CD4-positive, alpha-beta T cell treated with Interferon alpha-2 for 1 hour (primary cell): ENCODE measurements at regions not wholly inside any gene's neighbourhood (a gene's known extent, or its start where the extent isn't known, plus 50 kb on each side); places are given as distances from the start of the nearest gene placed in this dataset.

Experiments used
- DNase-seq, 2 donors: peaks; one replicate each; pipeline ENCODE4 v3.0.0-alpha.2; 2020 to 2022

GRCh38 chr15:46120713-46121112 is 485.9 kb downstream of the SQOR start:
- DNase-seq: no peak

- DNase-seq: no peak
These were observed 486.6 kb downstream of the SQOR start for GRCh38 chr15:46121441-46121840.

DNA sequence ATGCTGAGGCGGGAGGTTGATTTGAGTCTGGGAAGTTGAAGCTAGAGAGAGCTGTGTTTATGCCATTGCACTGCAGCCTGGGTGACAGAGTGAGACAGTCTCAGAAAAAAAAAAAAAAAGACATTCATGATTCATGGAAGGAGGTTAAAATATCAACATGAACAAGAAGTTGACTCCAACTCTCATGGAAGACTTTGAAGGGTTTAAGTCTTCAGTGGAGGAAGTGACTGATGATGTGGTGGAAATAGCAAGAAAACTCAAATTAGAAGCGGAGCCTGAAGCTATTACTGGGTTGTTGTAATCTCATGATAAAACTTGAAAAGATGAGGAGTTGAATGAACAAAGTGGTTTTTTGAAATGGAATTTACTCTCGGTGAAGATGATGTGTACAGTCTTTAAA is 491.8 kb downstream of the SQOR start:
- DNase-seq: no peak

- no peak for DNase-seq
These were observed 492.6 kb downstream of the SQOR start for GRCh38 chr15:46127361-46127874.

GRCh38 chr15:46129145-46129544 is 494.3 kb downstream of the SQOR start:
- DNase-seq: no peak

DNA sequence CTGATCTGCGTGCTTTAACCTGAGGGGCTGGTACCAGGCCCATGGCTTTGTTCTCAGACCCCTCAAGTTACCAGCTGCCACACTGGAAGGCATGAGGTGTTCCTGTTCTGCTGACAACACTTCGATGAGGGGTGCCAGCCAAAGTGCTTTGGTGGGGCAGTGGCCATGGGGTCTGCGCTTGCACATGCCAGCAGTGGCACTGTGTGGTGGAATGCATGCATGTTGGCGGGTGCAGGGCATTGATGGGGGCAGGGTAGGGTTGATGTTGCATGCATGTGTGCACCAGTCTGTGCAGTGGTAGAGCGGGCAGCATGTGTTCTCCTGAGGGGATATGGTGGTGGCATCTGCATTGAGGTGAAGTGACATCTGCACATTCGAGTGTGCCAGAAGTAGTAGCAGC is 497.0 kb downstream of the SQOR start:
- no peak for DNase-seq

DNA sequence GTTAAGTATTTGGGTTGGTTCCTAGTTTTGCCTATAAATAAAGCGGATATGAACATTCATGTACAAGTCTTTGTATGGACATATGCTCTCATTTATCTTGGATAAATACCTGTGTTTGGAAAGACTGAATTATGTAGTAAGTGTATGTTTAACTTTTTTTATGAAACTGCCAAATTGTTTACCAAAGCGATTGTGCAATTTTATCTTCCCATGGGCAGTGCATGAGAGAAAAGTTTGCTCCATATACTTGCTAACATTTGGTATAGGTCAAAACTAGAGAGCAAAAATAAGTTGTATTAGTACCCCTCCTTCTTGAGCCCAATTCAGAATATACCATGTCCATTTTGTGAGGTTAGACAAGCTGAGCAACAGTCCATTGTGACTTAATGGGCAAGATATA is 502.6 kb downstream of the SQOR start:
- no peak for DNase-seq

DNA sequence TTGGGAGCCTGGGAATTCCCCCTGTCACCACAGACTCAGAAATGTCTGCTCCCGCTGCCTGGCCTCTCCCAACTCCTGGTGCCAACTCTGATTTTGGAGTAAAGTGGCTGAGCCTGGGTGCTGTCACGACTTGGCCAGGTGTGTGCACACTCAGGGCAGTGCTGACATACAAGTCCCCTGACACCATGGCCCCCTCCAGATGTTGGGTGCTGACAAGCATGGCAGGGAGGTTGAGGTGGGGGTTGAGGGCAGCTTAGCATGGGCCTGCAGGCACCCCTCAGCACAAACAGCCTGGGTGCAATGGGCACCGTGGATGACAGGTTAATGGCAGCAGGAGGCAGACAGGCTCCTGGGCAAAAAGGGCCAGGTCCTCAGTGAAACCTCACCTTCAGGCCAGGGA is 511.2 kb downstream of the SQOR start:
- no peak for DNase-seq

DNA sequence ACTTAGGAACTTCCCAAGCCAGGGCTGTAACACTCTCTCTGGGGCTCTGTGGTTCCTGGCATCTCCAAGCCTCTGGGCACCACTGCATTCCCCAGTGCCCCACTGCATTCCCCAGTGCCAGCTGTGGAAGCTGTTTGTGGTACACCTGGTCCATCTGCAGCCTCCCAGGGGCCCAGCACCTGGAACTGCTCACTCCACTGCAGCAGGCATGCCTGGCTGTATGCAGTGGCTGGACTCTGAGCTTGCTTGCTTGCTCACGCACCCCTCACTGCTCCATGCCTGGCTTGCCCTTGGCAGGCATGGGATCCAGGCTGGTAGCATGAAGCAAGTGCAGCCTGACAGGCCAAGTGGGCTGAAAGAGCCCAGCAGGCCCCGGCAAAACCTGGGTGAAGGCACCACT is 512.1 kb downstream of the SQOR start:
- DNase-seq: no peak

DNA sequence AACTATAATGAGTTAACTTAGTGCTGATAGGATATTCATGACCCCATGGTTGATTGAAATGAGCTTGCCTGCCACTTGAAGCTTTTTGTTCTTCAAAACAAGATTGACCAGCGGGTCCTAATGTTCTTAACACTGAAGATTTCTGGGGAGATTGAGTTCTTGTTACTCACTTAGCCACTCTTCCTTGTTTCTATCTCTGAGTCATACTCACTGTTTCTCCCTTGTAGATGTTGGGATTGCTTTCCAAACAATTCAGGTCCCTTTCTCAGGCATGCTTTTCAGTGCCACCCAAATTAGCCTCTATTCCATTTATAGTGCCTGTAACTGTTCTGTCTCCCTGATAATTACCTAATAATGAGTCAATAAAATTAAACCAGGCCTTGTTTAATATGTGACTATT is 517.0 kb downstream of the SQOR start:
- no peak for DNase-seq

GRCh38 chr15:46166750-46167149 is 531.9 kb downstream of the SQOR start:
- no peak for DNase-seq

DNA sequence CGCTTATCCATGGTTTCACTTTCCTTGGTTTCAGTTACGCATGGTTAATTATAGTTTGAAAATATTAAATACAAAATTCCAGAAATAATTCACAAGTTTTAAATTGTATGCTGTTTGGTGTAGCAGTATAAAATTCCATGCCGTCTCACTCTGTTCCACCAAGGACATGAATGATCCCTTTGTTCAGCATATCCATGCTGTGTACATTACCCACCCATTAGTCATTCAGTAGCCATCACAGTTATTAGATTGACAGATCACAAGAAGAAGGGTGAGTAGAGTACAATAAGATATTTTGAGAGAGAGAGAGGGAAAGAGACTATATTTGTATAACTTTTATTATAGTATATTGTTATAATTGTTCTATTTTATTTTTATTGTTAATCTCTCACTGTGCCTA is 535.5 kb downstream of the SQOR start:
- DNase-seq: no peak

DNA sequence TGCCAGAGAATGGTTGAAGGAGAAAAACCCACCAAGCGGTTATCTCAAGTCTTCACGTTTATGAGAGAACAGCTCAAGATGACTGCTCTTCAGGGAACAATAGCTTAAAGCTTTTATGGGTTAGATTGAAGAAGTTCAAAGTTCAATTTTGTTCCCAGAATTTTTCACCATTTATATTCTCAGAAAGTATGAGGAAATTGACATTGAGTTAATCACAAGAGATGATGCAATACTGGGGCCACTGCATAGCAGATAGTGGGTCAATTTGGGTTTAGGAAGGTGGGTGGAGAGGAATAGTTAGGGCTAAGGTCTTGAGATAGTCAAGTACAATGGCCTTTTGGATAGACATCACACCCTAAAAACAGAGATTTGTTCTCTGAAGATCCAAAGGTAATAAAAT is 539.3 kb downstream of the SQOR start:
- no peak for DNase-seq

- DNase-seq: no peak
These were observed 542.4 kb downstream of the SQOR start for GRCh38 chr15:46177219-46177618.

DNA sequence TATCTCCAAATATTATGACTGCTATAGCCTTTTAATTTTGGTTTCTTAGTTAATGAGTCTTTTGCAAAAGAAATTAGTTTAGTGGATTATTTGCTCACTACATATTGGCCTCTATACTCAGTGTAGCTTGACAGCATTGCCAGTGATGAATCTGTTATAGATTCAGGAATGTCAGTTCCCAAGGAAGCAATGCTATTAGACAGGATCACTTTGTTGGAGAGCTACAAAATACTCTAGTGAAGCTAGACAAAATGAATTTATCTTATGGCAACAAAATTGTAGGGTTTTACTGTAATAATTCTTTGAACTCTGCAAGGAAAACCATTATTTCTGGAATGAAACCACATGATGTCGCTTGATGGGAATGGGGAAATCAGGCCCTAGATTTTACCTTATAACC is 543.3 kb downstream of the SQOR start:
- DNase-seq: no peak

GRCh38 chr15:46207341-46207740 is 572.5 kb downstream of the SQOR start:
- no peak for DNase-seq

DNA sequence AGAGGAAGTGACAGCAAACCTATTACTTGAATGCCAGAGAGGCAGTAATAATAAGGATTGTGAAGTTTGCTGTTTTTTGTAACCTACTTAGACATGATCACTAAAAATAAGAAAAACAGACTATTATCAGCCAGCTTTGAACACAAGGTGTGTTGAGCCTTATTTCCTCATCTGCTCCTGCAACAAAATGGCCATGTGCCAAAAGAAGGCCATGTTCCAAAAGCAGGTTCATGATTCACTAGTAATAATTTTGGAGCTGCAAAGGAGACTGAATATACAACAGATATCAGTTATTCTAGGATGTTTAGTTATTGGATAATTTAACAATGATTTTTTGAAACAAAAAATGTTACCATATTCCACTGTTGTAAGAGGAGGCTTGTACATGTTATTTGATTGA is 578.7 kb downstream of the SQOR start:
- no peak for DNase-seq

- no peak for DNase-seq
These were observed 588.0 kb downstream of the SQOR start for GRCh38 chr15:46222826-46223225.

DNA sequence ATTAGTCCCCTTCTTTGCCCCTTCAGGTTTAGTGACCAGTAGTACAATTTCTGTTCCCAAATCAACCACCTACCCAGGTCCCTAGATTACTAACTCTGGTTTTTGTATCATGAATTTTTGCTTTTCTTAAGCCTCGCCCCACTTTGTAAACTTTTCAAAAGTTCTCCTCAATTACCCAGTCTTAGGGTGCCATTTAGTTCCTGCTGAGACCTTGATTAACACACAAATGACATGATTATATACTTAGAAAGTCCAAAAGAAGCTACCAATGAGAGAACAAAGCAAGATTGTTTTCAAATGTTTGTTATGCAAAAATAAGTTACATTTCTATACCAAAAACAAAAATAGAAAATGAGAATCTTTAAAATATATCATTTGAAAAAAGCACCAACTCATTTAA is 594.4 kb downstream of the SQOR start:
- DNase-seq: no peak

- DNase-seq: no peak
These were observed 597.0 kb downstream of the SQOR start for GRCh38 chr15:46231786-46232185.

- no peak for DNase-seq
These were observed 597.6 kb downstream of the SQOR start for GRCh38 chr15:46232471-46232870.

DNA sequence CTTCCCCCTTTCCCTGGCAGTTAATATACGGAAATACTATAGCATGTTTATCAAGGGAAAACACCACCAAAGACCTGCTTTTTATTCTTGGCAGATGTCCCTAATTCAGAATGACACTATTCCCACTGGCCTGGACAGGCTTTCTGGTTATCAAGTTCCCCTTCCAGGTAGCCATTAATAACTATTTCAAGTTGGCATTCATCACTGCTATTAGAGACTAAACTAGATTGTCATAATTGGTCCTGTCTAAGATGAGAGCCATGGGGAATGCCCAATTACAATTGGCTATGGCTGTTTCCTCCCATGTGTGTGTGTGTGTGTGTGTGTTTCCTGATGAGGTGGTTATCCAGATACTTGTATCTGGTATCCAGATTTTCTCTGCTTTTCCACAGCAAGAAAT is 608.1 kb downstream of the SQOR start:
- DNase-seq: no peak

DNA sequence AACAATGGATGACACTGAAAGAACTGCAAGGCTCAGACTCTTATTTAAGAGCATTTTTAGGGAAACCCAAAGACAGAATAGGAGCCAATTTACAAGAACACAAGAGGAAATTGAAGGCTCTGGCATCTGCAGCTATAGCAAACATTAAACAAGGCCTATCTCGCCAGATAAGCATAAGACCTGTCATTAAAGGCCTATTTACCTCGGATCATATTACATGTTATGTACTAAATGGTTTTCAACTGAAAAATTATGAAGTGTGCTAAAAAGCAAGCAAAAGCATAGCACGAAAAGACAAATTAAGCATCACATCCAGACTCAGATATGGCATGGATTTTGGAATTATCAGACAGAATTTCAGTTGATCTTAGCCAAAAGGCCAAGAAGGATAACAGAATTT is 617.1 kb downstream of the SQOR start:
- DNase-seq: no peak

GRCh38 chr15:46258056-46258455 is 623.2 kb downstream of the SQOR start:
- no peak for DNase-seq

DNA sequence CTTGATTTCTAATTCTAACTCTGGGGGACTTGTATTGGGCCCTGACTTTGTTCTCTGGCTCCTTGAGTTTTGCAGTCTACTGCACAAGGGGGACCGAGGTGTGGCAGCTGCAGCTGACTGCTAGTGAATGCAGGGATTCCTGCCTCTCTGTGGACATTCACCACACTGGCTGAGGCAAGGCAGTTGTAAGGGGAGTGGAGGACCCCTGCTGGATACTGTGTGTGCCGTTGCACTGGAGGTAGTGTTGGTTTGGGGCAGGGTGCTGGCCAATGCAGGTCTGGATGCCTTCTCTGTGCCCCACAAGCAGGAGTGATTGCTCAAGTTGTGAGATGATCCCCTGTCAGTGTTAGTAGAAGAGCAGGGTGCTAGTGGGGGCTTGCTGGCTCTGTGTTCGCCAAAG is 626.1 kb downstream of the SQOR start:
- no peak for DNase-seq
